Type B pancreatic cell (in vitro differentiated cells): ENCODE measurements at regions not wholly inside any gene's neighbourhood (a gene's known extent, or its start where the extent isn't known, plus 50 kb on each side); places are given as distances from the start of the nearest gene placed in this dataset.

ENCODE experiments used
- DNase-seq: peaks from one replicate; pipeline ENCODE4 v3.0.0; 2021; ENCODE audit warnings: mixed read lengths; ENCODE audit not compliant: unreplicated experiment; ENCODE audit errors: extremely low spot score
- H3K27ac Mint-ChIP-seq: 2 replicates; pipeline ENCODE4 v1.8.0; 2021; ENCODE audit warnings: mild to moderate bottlenecking, mixed read lengths
- H3K27me3 Mint-ChIP-seq: 2 replicates; pipeline ENCODE4 v1.8.0; 2021; ENCODE audit warnings: mixed read lengths
- H3K36me3 Mint-ChIP-seq: 2 replicates; pipeline ENCODE4 v1.8.0; 2021; ENCODE audit warnings: mixed read lengths
- H3K4me1 Mint-ChIP-seq: one replicate; pipeline ENCODE4 v1.8.0; 2021; ENCODE audit warnings: mixed read lengths; ENCODE audit not compliant: unreplicated experiment
- H3K4me3 Mint-ChIP-seq: 2 replicates; pipeline ENCODE4 v1.8.0; 2021; ENCODE audit warnings: mild to moderate bottlenecking, mixed read lengths
- H3K9me3 Mint-ChIP-seq: 2 replicates; pipeline ENCODE4 v1.8.0; 2021; ENCODE audit warnings: mixed read lengths
- CTCF ChIP-seq: fragments of 200-600 bp; sonication (generic); conservative IDR thresholded peaks from 2 replicates; pipeline ENCODE4 v1.5.0; 2021; ENCODE audit warnings: antibody characterized with exemption, mild to moderate bottlenecking

- Mint-ChIP-seq H3K36me3 (no peaks in the 10 kb centered on the region), H3K27ac (no peak overlapping the region), H3K4me1 (peaks cover 7% of the 10 kb centered on the region), H3K4me3 (no peak overlapping the region), H3K27me3 (peaks cover 60% of the 10 kb centered on the region), H3K9me3 (no peaks in the 10 kb centered on the region)
- no peak for DNase-seq
- TF ChIP-seq CTCF, result no peak
These were observed 178.8 kb upstream of the LHX5 start for GRCh38 chr12:113650476-113650875.

- Mint-ChIP-seq H3K4me1 (peaks cover 7% of the 10 kb centered on the region), H3K27ac (no peak overlapping the region), H3K9me3 (no peaks in the 10 kb centered on the region), H3K27me3 (peaks cover 69% of the 10 kb centered on the region), H3K4me3 (no peak overlapping the region), H3K36me3 (no peaks in the 10 kb centered on the region)
- TF ChIP-seq CTCF, result no peak
- DNase-seq, result no peak
These were observed 177.7 kb upstream of the LHX5 start for GRCh38 chr12:113649256-113649830.

GRCh38 chr12:113647048-113647447 lies 175.4 kb upstream of the LHX5 start:
- H3K4me3 Mint-ChIP-seq, result no peak overlapping the region
- H3K9me3 Mint-ChIP-seq, result no peaks in the 10 kb centered on the region
- H3K4me1 Mint-ChIP-seq, result peaks cover 7% of the 10 kb centered on the region
- H3K27me3 Mint-ChIP-seq, result peaks cover 73% of the 10 kb centered on the region
- H3K36me3 Mint-ChIP-seq, result no peaks in the 10 kb centered on the region
- H3K27ac Mint-ChIP-seq, result no peak overlapping the region
- no peak for DNase-seq
- TF ChIP-seq CTCF, result peak; percentile 62

- no peak for DNase-seq
- H3K27ac Mint-ChIP-seq, result no peak overlapping the region
- H3K36me3 Mint-ChIP-seq, result no peaks in the 10 kb centered on the region
- peaks cover 10% of the 10 kb centered on the region for H3K4me1 Mint-ChIP-seq
- H3K4me3 Mint-ChIP-seq, result no peak overlapping the region
- TF ChIP-seq CTCF, result no peak
- H3K9me3 Mint-ChIP-seq, result no peaks in the 10 kb centered on the region
- peaks cover 79% of the 10 kb centered on the region for H3K27me3 Mint-ChIP-seq
These were observed 173.9 kb upstream of the LHX5 start for GRCh38 chr12:113645603-113646002.

GRCh38 chr12:113645183-113645582 lies 173.5 kb upstream of the LHX5 start:
- no peak for TF ChIP-seq CTCF

More at GRCh38 chr12:113645183-113645582, 173.5 kb upstream of the LHX5 start:
- H3K4me1 Mint-ChIP-seq, result peaks cover 10% of the 10 kb centered on the region
- H3K9me3 Mint-ChIP-seq, result no peaks in the 10 kb centered on the region
- no peaks in the 10 kb centered on the region for H3K36me3 Mint-ChIP-seq
- H3K27me3 Mint-ChIP-seq, result peaks cover 79% of the 10 kb centered on the region
- H3K27ac Mint-ChIP-seq, result no peak overlapping the region
- DNase-seq, result no peak
- no peak overlapping the region for H3K4me3 Mint-ChIP-seq
